Left ventricle myocardium inferior (tissue), 1 donor: ENCODE measurements at regions not wholly inside any gene's neighbourhood (a gene's known extent, or its start where the extent isn't known, plus 50 kb on each side); places are given as distances from the start of the nearest gene placed in this dataset.

ENCODE experiments used
- DNase-seq: peaks from one replicate; pipeline ENCODE4 v3.0.0-alpha.2; 2020
- H3K27ac ChIP-seq: fragments of 200-600 bp; replicated peaks from 2 replicates; pipeline ENCODE4 v1.8.0; 2021
- H3K27me3 ChIP-seq: fragments of 200-600 bp; 2 replicates; pipeline ENCODE4 v1.8.0; 2021; ENCODE audit warnings: low read depth
- H3K36me3 ChIP-seq: fragments of 200-600 bp; 2 replicates; pipeline ENCODE4 v1.8.0; 2021
- H3K4me1 ChIP-seq: fragments of 200-600 bp; 2 replicates; pipeline ENCODE4 v1.8.0; 2021
- H3K4me3 ChIP-seq: fragments of 200-600 bp; 2 replicates; pipeline ENCODE4 v1.8.0; 2021; ENCODE audit warnings: mild to moderate bottlenecking, moderate library complexity
- H3K9me3 ChIP-seq: fragments of 200-600 bp; replicated peaks from 2 replicates; pipeline ENCODE4 v1.8.0; 2021
- intact Hi-C: fragments of 100-400 bp; cut with micrococcal nuclease; formaldehyde crosslinking; loops from one replicate; pipeline ENCODE4 v1.11.0; 2022
- TF ChIP-seq, protein P1 (sequence below): fragments of 200-600 bp; IDR thresholded peaks from 2 replicates; pipeline ENCODE4 v1.8.0; 2021; ENCODE audit warnings: antibody characterized with exemption, mild to moderate bottlenecking, borderline replicate concordance
- donor health status: DM: no; HTN: yes; CAD: no; lungs with severe emphysema.

DNA sequence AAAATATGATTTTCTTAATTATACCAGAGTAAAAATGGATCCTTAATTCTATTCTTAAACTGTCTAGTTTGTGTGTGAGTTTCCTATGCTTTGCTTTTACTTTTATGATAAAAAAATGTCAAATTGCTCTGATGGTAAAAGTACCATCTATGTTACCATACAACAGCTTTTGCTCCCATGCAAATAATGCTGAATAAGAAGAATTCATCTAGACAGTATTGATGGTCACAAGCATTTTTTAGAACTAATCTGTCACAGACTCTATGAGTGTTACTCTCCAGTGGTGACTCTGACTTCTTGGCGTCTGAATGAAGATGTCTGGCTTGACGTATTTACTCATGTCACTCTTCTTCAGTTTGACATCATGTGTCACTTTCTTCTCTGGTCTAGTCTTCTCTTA lies 608.1 kb upstream of the RORB start:
- no peaks in the 10 kb centered on the region for H3K36me3 ChIP-seq
- DNase-seq, result no peak
- intact Hi-C loops, result no loop called here
- no peak overlapping the region for H3K4me3 ChIP-seq
- TF ChIP-seq, protein P1, sequence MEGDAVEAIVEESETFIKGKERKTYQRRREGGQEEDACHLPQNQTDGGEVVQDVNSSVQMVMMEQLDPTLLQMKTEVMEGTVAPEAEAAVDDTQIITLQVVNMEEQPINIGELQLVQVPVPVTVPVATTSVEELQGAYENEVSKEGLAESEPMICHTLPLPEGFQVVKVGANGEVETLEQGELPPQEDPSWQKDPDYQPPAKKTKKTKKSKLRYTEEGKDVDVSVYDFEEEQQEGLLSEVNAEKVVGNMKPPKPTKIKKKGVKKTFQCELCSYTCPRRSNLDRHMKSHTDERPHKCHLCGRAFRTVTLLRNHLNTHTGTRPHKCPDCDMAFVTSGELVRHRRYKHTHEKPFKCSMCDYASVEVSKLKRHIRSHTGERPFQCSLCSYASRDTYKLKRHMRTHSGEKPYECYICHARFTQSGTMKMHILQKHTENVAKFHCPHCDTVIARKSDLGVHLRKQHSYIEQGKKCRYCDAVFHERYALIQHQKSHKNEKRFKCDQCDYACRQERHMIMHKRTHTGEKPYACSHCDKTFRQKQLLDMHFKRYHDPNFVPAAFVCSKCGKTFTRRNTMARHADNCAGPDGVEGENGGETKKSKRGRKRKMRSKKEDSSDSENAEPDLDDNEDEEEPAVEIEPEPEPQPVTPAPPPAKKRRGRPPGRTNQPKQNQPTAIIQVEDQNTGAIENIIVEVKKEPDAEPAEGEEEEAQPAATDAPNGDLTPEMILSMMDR, result no peak
- H3K9me3 ChIP-seq, result peaks cover 29% of the 10 kb centered on the region
- no peaks in the 10 kb centered on the region for H3K27me3 ChIP-seq
- H3K4me1 ChIP-seq, result no peaks in the 10 kb centered on the region
- no peak overlapping the region for H3K27ac ChIP-seq

DNA sequence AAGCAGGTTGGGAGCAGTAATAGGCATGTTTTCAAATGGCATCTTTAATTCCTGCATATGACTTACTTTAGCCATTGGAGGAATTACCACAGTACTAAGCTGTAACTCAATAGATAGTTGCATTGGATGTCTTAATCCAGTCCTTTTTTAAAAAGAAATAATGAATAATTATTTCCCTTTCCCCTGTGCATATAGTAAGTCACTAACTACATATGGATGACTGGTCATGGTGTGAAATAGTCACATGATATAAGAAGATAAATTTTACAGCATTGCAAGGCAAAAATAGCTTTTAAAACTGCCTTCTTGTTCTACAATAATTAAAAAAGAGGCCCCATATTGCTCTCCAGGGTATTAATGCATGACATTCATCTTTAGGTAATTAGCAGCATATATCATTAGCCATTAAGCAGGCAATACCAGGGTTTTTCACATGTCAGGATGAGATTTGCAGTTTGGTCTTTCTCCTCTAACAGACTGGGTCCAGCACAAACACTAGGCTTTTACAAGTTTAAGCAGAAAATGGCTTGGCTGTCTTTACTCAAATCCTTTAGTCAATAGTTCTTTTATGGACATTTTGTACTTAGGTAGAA lies 606.4 kb upstream of the RORB start:
- Histone ChIP-seq H3K27me3 (no peaks in the 10 kb centered on the region), H3K36me3 (no peaks in the 10 kb centered on the region), H3K4me3 (no peak overlapping the region), H3K9me3 (peaks cover 13% of the 10 kb centered on the region), H3K27ac (no peak overlapping the region), H3K4me1 (no peaks in the 10 kb centered on the region)
- TF ChIP-seq, protein P1, result no peak
- intact Hi-C loops, result no loop called here
- no peak for DNase-seq

DNA sequence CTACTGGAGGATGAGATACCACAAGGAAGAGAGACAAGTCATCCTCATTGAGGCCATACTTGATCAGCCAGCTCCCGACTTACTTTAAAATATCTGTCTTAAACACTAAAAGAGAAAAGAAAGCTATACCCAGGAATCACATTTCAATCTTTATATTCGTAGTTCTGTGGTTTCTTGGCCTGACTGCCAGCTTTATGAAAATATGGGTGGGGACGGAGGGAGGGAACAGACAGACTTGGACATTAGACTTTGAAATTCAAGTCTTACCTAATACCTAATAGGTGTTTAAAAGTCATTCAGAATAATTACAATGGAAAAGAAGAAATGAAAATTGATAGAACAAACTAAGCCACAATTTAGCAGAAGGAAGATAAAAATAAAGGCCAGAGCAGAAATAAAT lies 604.8 kb upstream of the RORB start:
- intact Hi-C loops, result no loop called here
- peaks cover 6% of the 10 kb centered on the region for H3K9me3 ChIP-seq
- TF ChIP-seq, protein P1, result no peak
- no peaks in the 10 kb centered on the region for H3K27me3 ChIP-seq
- no peak overlapping the region for H3K4me3 ChIP-seq
- no peak for DNase-seq
- no peak overlapping the region for H3K27ac ChIP-seq
- H3K4me1 ChIP-seq, result no peaks in the 10 kb centered on the region
- no peaks in the 10 kb centered on the region for H3K36me3 ChIP-seq

DNA sequence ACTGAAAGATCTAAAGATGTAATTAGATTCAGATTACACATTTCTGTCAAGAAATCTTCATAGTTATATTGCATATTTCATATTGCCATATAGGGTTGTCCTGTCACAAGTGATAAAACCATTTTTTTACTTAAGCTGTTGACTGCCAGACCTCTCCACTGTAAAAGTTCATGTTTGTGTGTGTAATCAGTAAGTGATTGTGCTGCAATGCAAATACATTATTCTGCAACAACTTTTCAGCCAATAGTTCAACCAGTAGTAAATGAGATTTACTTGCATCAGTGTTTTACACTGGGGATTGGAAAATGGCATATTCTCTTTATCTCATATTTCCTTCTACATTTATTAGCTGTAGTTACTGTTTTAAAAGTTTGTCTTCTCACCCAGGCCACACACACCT lies 603.9 kb upstream of the RORB start:
- H3K4me3 ChIP-seq, result no peak overlapping the region
- H3K4me1 ChIP-seq, result no peaks in the 10 kb centered on the region
- peaks cover 5% of the 10 kb centered on the region for H3K9me3 ChIP-seq
- H3K27me3 ChIP-seq, result no peaks in the 10 kb centered on the region
- intact Hi-C loops, result no loop called here
- H3K27ac ChIP-seq, result no peak overlapping the region
- no peak for DNase-seq
- TF ChIP-seq, protein P1, result no peak
- no peaks in the 10 kb centered on the region for H3K36me3 ChIP-seq

DNA sequence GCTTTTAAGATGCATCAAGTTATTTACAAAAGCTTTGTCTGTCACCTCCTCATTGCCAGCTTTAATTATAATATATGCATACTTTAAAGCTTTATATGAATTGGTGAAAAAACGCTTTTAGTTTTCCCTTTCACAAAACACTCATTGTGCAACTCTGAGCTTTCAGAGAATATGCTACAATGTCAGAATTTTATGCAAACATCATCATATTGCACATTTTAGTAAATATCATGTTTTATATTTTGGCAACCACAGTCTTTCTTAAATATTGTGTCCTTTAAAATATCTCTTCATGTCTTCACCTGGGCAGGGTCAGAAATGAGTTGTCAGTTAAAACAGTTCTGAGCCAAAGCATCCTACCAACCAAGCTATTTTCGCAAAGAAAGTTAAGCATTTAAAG lies 601.1 kb upstream of the RORB start:
- Histone ChIP-seq H3K36me3 (no peaks in the 10 kb centered on the region), H3K9me3 (peaks cover 14% of the 10 kb centered on the region), H3K27ac (no peak overlapping the region), H3K27me3 (no peaks in the 10 kb centered on the region), H3K4me1 (no peaks in the 10 kb centered on the region), H3K4me3 (no peak overlapping the region)
- DNase-seq, result no peak
- TF ChIP-seq, protein P1, result no peak
- intact Hi-C loops, result no loop called here
